Fibroblast of pulmonary artery (primary cell): ENCODE measurements at regions not wholly inside any gene's neighbourhood (a gene's known extent, or its start where the extent isn't known, plus 50 kb on each side); places are given as distances from the start of the nearest gene placed in this dataset.
A peak's percentile ranks its signal among the peaks of the same experiment; 100 is the strongest.

ENCODE experiments used
- DNase-seq: peaks from one replicate; pipeline ENCODE4 v3.0.0-alpha.2; 2010; ENCODE audit warnings: low read depth
- H3K4me3 ChIP-seq: replicated peaks from 2 replicates; pipeline ENCODE4 v1.5.1; 2011; ENCODE audit warnings: low read depth, mild to moderate bottlenecking, control low read depth, low read length, moderate library complexity
- CTCF ChIP-seq: IDR thresholded peaks from 2 replicates; pipeline ENCODE4 v1.5.1; 2011; ENCODE audit warnings: mild to moderate bottlenecking, control low read depth, low read length, inconsistent platforms; ENCODE audit errors: missing control alignments

- TF ChIP-seq CTCF = no peak
- H3K4me3 ChIP-seq = no peak overlapping the region
- DNase-seq = no peak
Observed at GRCh38 chr3:59436164-59436958, 386.5 kb upstream of the CFAP20DC start.

DNA sequence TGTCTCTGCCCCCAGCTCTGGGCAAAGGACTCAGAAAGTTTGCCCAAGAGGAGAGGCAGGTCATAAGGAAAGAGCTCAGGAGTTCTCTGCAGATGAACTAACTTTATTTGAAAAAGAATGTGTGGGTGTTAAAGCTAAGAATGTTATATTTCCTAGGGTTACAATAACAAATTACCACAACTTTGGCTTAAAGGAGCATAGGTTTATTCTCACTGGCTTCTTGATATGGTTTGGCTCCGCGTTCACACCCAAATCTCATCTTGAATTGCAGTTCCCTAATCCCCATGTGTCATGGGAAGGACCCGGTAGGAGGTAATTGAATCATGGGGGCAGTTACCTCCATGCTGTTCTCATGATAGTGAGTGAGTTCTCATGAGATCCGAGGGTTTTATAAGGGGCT, 383.7 kb upstream of the CFAP20DC start:
- DNase-seq = no peak
- no peak for TF ChIP-seq CTCF
- no peak overlapping the region for H3K4me3 ChIP-seq

GRCh38 chr3:59432665-59433064, 382.8 kb upstream of the CFAP20DC start:
- TF ChIP-seq CTCF = no peak
- DNase-seq = no peak
- no peak overlapping the region for H3K4me3 ChIP-seq

GRCh38 chr3:59430341-59430740, 380.5 kb upstream of the CFAP20DC start:
- H3K4me3 ChIP-seq = no peak overlapping the region
- TF ChIP-seq CTCF = no peak
- no peak for DNase-seq

GRCh38 chr3:59429198-59429597, 379.4 kb upstream of the CFAP20DC start:
- no peak overlapping the region for H3K4me3 ChIP-seq
- no peak for DNase-seq
- no peak for TF ChIP-seq CTCF

- DNase-seq = peak; percentile 46
- TF ChIP-seq CTCF = no peak
- no peak overlapping the region for H3K4me3 ChIP-seq
Observed at GRCh38 chr3:59426821-59427565, 377.2 kb upstream of the CFAP20DC start.

DNA sequence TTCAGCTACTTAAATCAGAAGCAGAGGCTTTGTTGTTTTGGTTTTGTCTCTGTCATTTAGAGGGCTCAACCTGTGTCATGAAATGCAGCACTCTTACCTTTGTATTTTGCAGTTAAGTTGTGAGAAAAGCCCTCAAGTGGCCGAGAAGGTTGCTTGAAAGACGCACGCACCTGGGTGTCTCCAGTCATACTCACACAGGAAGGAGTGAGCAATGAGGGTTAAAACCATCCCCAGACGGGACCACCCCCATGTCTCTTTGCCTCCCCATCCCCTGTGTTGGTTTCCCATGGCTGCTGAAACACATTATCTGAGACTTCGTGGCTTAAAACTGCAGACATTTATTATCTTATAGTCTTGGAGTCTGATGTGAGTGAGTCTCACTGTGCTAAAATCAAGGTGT, 376.1 kb upstream of the CFAP20DC start:
- H3K4me3 ChIP-seq = no peak overlapping the region
- no peak for DNase-seq
- TF ChIP-seq CTCF = no peak
